ENCODE measurements at regions not wholly inside any gene's neighbourhood (a gene's known extent, or its start where the extent isn't known, plus 50 kb on each side); places are given as distances from the start of the nearest gene placed in this dataset.

- no peak overlapping the region for H3K27ac Mint-ChIP-seq
- no peaks in the 10 kb centered on the region for H3K36me3 Mint-ChIP-seq (ENCODE audit: low read depth)
- H3K27me3 Mint-ChIP-seq = peaks cover 9% of the 10 kb centered on the region
- H3K4me3 Mint-ChIP-seq = no peak overlapping the region
- H3K4me1 Mint-ChIP-seq = no peaks in the 10 kb centered on the region
- ChIA-PET POLR2A (no interaction called here), CTCF (no interaction called here)
- no peaks in the 10 kb centered on the region for H3K9me3 Mint-ChIP-seq
- no peak for DNase-seq
Observed at GRCh38 chr2:200013906-200014305, 58.5 kb downstream of the MAIP1 start.

GRCh38 chr2:200021449-200022114, 66.2 kb downstream of the MAIP1 start:
- DNase-seq = no peak
- Mint-ChIP-seq H3K27ac (no peak overlapping the region), H3K36me3 (ENCODE audit: low read depth) (no peaks in the 10 kb centered on the region), H3K9me3 (no peaks in the 10 kb centered on the region), H3K27me3 (peaks cover 11% of the 10 kb centered on the region), H3K4me3 (no peak overlapping the region), H3K4me1 (no peaks in the 10 kb centered on the region)
- CTCF ChIA-PET = no interaction called here
- POLR2A ChIA-PET = no interaction called here

GRCh38 chr2:200022511-200022910, 67.1 kb downstream of the MAIP1 start:
- Mint-ChIP-seq H3K4me1 (no peaks in the 10 kb centered on the region), H3K36me3 (ENCODE audit: low read depth) (no peaks in the 10 kb centered on the region), H3K4me3 (no peak overlapping the region), H3K27ac (no peak overlapping the region), H3K27me3 (peaks cover 13% of the 10 kb centered on the region), H3K9me3 (no peaks in the 10 kb centered on the region)
- DNase-seq = no peak
- POLR2A ChIA-PET = no interaction called here
- CTCF ChIA-PET = no interaction called here

- Mint-ChIP-seq H3K36me3 (ENCODE audit: low read depth) (no peaks in the 10 kb centered on the region), H3K4me3 (no peak overlapping the region), H3K9me3 (no peaks in the 10 kb centered on the region), H3K27ac (no peak overlapping the region), H3K27me3 (peaks cover 11% of the 10 kb centered on the region), H3K4me1 (no peaks in the 10 kb centered on the region)
- CTCF ChIA-PET = no interaction called here
- POLR2A ChIA-PET = no interaction called here
- DNase-seq = no peak
Observed at GRCh38 chr2:200023570-200023969, 68.2 kb downstream of the MAIP1 start.

GRCh38 chr2:200025717-200026116, 70.3 kb downstream of the MAIP1 start:
- no peaks in the 10 kb centered on the region for H3K36me3 Mint-ChIP-seq (ENCODE audit: low read depth)
- ChIA-PET CTCF (no interaction called here), POLR2A (no interaction called here)
- no peak for DNase-seq
- H3K27me3 Mint-ChIP-seq = peaks cover 4% of the 10 kb centered on the region
- H3K9me3 Mint-ChIP-seq = no peaks in the 10 kb centered on the region
- H3K27ac Mint-ChIP-seq = no peak overlapping the region
- H3K4me1 Mint-ChIP-seq = no peaks in the 10 kb centered on the region
- no peak overlapping the region for H3K4me3 Mint-ChIP-seq

- H3K4me3 Mint-ChIP-seq = no peak overlapping the region
- CTCF ChIA-PET = no interaction called here
- H3K4me1 Mint-ChIP-seq = no peaks in the 10 kb centered on the region
- no peaks in the 10 kb centered on the region for H3K36me3 Mint-ChIP-seq (ENCODE audit: low read depth)
- DNase-seq = no peak
- H3K27me3 Mint-ChIP-seq = peaks cover 3% of the 10 kb centered on the region
- POLR2A ChIA-PET = no interaction called here
- H3K27ac Mint-ChIP-seq = no peak overlapping the region
- no peaks in the 10 kb centered on the region for H3K9me3 Mint-ChIP-seq
Observed at GRCh38 chr2:200026332-200027230, 71.2 kb downstream of the MAIP1 start.

GRCh38 chr2:200028998-200029397, 73.6 kb downstream of the MAIP1 start:
- Mint-ChIP-seq H3K27me3 (peaks cover 3% of the 10 kb centered on the region), H3K36me3 (ENCODE audit: low read depth) (no peaks in the 10 kb centered on the region), H3K4me1 (no peaks in the 10 kb centered on the region), H3K9me3 (no peaks in the 10 kb centered on the region), H3K4me3 (no peak overlapping the region), H3K27ac (no peak overlapping the region)
- POLR2A ChIA-PET = no interaction called here
- no peak for DNase-seq
- CTCF ChIA-PET = no interaction called here

- no peak for DNase-seq
- Mint-ChIP-seq H3K9me3 (no peaks in the 10 kb centered on the region), H3K27ac (no peak overlapping the region), H3K4me3 (no peak overlapping the region), H3K27me3 (peaks cover 2% of the 10 kb centered on the region), H3K36me3 (ENCODE audit: low read depth) (no peaks in the 10 kb centered on the region), H3K4me1 (no peaks in the 10 kb centered on the region)
- ChIA-PET POLR2A (no interaction called here), CTCF (no interaction called here)
Observed at GRCh38 chr2:200032895-200033294, 77.5 kb downstream of the MAIP1 start.

GRCh38 chr2:200033929-200034328, 78.5 kb downstream of the MAIP1 start:
- Mint-ChIP-seq H3K4me3 (no peak overlapping the region), H3K36me3 (ENCODE audit: low read depth) (no peaks in the 10 kb centered on the region), H3K27ac (no peak overlapping the region), H3K9me3 (no peaks in the 10 kb centered on the region), H3K27me3 (peaks cover 2% of the 10 kb centered on the region), H3K4me1 (no peaks in the 10 kb centered on the region)
- no peak for DNase-seq
- CTCF ChIA-PET = no interaction called here
- POLR2A ChIA-PET = no interaction called here

GRCh38 chr2:200034816-200035215, 79.4 kb downstream of the MAIP1 start:
- H3K4me1 Mint-ChIP-seq = no peaks in the 10 kb centered on the region
- H3K4me3 Mint-ChIP-seq = no peak overlapping the region
- POLR2A ChIA-PET = interaction anchor here (0.6 kb wide), 1 partner anchor 314 kb away, joined by 3 read pairs; no protein-coding TSS in a partner anchor
- H3K9me3 Mint-ChIP-seq = no peaks in the 10 kb centered on the region
- DNase-seq = no peak
- CTCF ChIA-PET = no interaction called here
- peaks cover 4% of the 10 kb centered on the region for H3K27me3 Mint-ChIP-seq
- H3K36me3 Mint-ChIP-seq (ENCODE audit: low read depth) = no peaks in the 10 kb centered on the region
- no peak overlapping the region for H3K27ac Mint-ChIP-seq

- H3K27me3 Mint-ChIP-seq = peaks cover 12% of the 10 kb centered on the region
- H3K4me3 Mint-ChIP-seq = no peak overlapping the region
- no peaks in the 10 kb centered on the region for H3K36me3 Mint-ChIP-seq (ENCODE audit: low read depth)
- no peak overlapping the region for H3K27ac Mint-ChIP-seq
- DNase-seq = no peak
- no peaks in the 10 kb centered on the region for H3K4me1 Mint-ChIP-seq
- CTCF ChIA-PET = no interaction called here
- POLR2A ChIA-PET = no interaction called here
- peaks cover 4% of the 10 kb centered on the region for H3K9me3 Mint-ChIP-seq
Observed at GRCh38 chr2:200039724-200040650, 84.6 kb downstream of the MAIP1 start.

GRCh38 chr2:200040831-200041230, 85.4 kb downstream of the MAIP1 start:
- no peak for DNase-seq
- POLR2A ChIA-PET = no interaction called here
- no peaks in the 10 kb centered on the region for H3K36me3 Mint-ChIP-seq (ENCODE audit: low read depth)
- peaks cover 12% of the 10 kb centered on the region for H3K27me3 Mint-ChIP-seq
- H3K4me1 Mint-ChIP-seq = no peaks in the 10 kb centered on the region
- peaks cover 11% of the 10 kb centered on the region for H3K9me3 Mint-ChIP-seq
- H3K27ac Mint-ChIP-seq = no peak overlapping the region
- CTCF ChIA-PET = no interaction called here
- no peak overlapping the region for H3K4me3 Mint-ChIP-seq

- ChIA-PET POLR2A (no interaction called here), CTCF (no interaction called here)
- H3K27me3 Mint-ChIP-seq = peaks cover 11% of the 10 kb centered on the region
- no peaks in the 10 kb centered on the region for H3K36me3 Mint-ChIP-seq (ENCODE audit: low read depth)
- no peak overlapping the region for H3K4me3 Mint-ChIP-seq
- H3K4me1 Mint-ChIP-seq = no peaks in the 10 kb centered on the region
- H3K9me3 Mint-ChIP-seq = peaks cover 16% of the 10 kb centered on the region
- no peak for DNase-seq
- no peak overlapping the region for H3K27ac Mint-ChIP-seq
Observed at GRCh38 chr2:200041639-200042038, 86.3 kb downstream of the MAIP1 start.

Data from activated CD4-positive, alpha-beta memory T cell treated with anti-CD3 and anti-CD28 coated beads, Interleukin-2, amount 10 ng/mL, durations not matched to agents 7 days and 5 days (primary cell).